Hepatocyte (in vitro differentiated cells): ENCODE measurements at regions not wholly inside any gene's neighbourhood (a gene's known extent, or its start where the extent isn't known, plus 50 kb on each side); places are given as distances from the start of the nearest gene placed in this dataset.

Experiments used
- DNase-seq: peaks from one replicate; pipeline ENCODE4 v3.0.0-alpha.2; 2016; ENCODE audit warnings: low spot score
- H2AFZ ChIP-seq: fragments of 200-600 bp; sonication (generic); 2 replicates; pipeline ENCODE4 v1.6.0; 2016; ENCODE audit warnings: antibody characterized with exemption, mild to moderate bottlenecking
- H3K27ac ChIP-seq: fragments of 200-600 bp; sonication (generic); 2 replicates; pipeline ENCODE4 v1.5.1; 2016; ENCODE audit warnings: mild to moderate bottlenecking
- H3K27me3 ChIP-seq: fragments of 200-600 bp; sonication (generic); 2 replicates; pipeline ENCODE4 v1.6.1; 2016
- H3K36me3 ChIP-seq: fragments of 200-600 bp; sonication (generic); replicated peaks from 2 replicates; pipeline ENCODE4 v1.5.1; 2016; ENCODE audit warnings: low read depth; ENCODE audit not compliant: insufficient read depth
- H3K4me1 ChIP-seq: fragments of 200-600 bp; sonication (generic); 2 replicates; pipeline ENCODE4 v1.5.1; 2016; ENCODE audit warnings: mild to moderate bottlenecking, moderate library complexity; ENCODE audit not compliant: insufficient read depth
- H3K4me2 ChIP-seq: fragments of 200-600 bp; sonication (generic); 2 replicates; pipeline ENCODE4 v1.6.0; 2016
- H3K4me3 ChIP-seq: fragments of 200-600 bp; sonication (generic); 2 replicates; pipeline ENCODE4 v1.5.1; 2016; ENCODE audit warnings: mild to moderate bottlenecking
- H3K79me2 ChIP-seq: fragments of 200-600 bp; sonication (generic); 2 replicates; pipeline ENCODE4 v1.6.0; 2017; ENCODE audit warnings: mild to moderate bottlenecking
- H3K9me2 ChIP-seq: fragments of 200-600 bp; sonication (generic); replicated peaks from 2 replicates; pipeline ENCODE4 v1.6.0; 2017; ENCODE audit warnings: mild to moderate bottlenecking; ENCODE audit not compliant: insufficient read depth
- H3K9me3 ChIP-seq: fragments of 200-600 bp; sonication (generic); 2 replicates; pipeline ENCODE4 v1.5.1; 2016; ENCODE audit warnings: low read depth, mild to moderate bottlenecking
- H4K20me1 ChIP-seq: fragments of 200-600 bp; sonication (generic); 2 replicates; pipeline ENCODE4 v1.6.0; 2016; ENCODE audit warnings: mild to moderate bottlenecking; ENCODE audit not compliant: insufficient read depth, poor library complexity, severe bottlenecking
- EZH2 ChIP-seq: fragments of 200-600 bp; sonication (generic); IDR thresholded peaks from 2 replicates; pipeline ENCODE4 v1.6.1; 2016; ENCODE audit warnings: antibody characterized with exemption, mild to moderate bottlenecking, borderline replicate concordance
- EZH2phosphoT487 ChIP-seq: fragments of 200-600 bp; sonication (generic); IDR thresholded peaks from one replicate; pipeline ENCODE4 v1.6.1; 2018; ENCODE audit warnings: antibody characterized with exemption, mild to moderate bottlenecking, low read depth, moderate library complexity; ENCODE audit not compliant: unreplicated experiment, severe bottlenecking
- WGBS: methylation state at CpG from one replicate; pipeline ENCODE4 v1.1.6; 2016; ENCODE audit warnings: low lambda C conversion rate; ENCODE audit errors: missing lambda C conversion rate; 5-methylcytosine and 5-hydroxymethylcytosine counted together
- TF ChIP-seq, protein P1 (sequence below): fragments of 200-600 bp; sonication (generic); IDR thresholded peaks from 2 replicates; pipeline ENCODE4 v1.5.1; 2016; ENCODE audit warnings: antibody characterized with exemption, mild to moderate bottlenecking; ENCODE audit not compliant: poor library complexity

DNA sequence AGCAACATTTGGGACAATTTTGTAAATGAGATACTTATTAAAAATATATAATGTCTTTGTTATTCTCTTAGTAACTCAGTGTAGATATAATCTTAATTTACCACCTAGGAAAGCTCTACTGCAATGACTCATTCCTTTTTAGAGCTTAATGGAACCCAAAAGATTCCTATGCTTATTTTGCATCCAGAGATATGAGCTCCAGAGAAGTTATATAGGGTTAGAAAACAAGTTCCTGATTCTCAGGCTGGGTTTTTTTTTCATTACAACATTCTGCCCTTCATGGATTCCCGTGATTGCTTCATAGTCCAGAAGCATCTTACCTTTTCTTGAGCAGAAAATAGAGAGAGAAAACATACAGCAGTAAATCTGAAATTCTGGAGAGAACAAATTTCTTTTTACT lies 57.9 kb upstream of the CXCL8 start:
- H3K9me2 ChIP-seq: no peaks in the 10 kb centered on the region
- no peaks in the 10 kb centered on the region for H3K9me3 ChIP-seq
- DNase-seq: no peak
- no peaks in the 10 kb centered on the region for H3K36me3 ChIP-seq
- no peaks in the 10 kb centered on the region for H4K20me1 ChIP-seq
- H3K27ac ChIP-seq: no peak overlapping the region
- no peak overlapping the region for H2AFZ ChIP-seq
- H3K4me1 ChIP-seq: no peaks in the 10 kb centered on the region
- no peak overlapping the region for H3K4me3 ChIP-seq
- no peaks in the 10 kb centered on the region for H3K27me3 ChIP-seq
- no peak overlapping the region for H3K4me2 ChIP-seq
- TF ChIP-seq EZH2phosphoT487: no peak
- no peak for TF ChIP-seq EZH2
- TF ChIP-seq, protein P1, sequence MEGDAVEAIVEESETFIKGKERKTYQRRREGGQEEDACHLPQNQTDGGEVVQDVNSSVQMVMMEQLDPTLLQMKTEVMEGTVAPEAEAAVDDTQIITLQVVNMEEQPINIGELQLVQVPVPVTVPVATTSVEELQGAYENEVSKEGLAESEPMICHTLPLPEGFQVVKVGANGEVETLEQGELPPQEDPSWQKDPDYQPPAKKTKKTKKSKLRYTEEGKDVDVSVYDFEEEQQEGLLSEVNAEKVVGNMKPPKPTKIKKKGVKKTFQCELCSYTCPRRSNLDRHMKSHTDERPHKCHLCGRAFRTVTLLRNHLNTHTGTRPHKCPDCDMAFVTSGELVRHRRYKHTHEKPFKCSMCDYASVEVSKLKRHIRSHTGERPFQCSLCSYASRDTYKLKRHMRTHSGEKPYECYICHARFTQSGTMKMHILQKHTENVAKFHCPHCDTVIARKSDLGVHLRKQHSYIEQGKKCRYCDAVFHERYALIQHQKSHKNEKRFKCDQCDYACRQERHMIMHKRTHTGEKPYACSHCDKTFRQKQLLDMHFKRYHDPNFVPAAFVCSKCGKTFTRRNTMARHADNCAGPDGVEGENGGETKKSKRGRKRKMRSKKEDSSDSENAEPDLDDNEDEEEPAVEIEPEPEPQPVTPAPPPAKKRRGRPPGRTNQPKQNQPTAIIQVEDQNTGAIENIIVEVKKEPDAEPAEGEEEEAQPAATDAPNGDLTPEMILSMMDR: no peak
- no peaks in the 10 kb centered on the region for H3K79me2 ChIP-seq
- 70% methylated on average over 1 of the region's 1 CpG for WGBS

DNA sequence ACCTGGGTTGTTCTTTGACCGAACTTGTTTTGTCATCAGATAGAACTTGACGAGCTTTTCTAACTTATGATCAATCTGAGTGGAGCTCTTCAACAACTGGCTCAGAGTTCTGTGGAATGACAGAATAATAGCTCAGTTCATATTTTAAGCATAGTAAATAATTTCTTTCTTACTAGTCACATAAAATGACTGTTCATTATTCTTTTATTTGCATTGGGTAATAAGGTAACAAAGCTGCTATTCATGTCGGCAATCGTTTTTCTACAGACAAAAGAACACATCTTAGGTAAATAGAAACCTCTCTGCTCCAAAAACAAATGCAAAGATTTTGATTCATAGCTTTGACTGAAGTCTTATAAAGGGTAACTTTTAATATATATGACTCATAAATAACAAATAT lies 57.3 kb upstream of the CXCL8 start:
- Histone ChIP-seq H3K4me3 (no peak overlapping the region), H3K36me3 (no peaks in the 10 kb centered on the region), H3K4me1 (no peaks in the 10 kb centered on the region), H3K9me3 (no peaks in the 10 kb centered on the region), H3K4me2 (no peak overlapping the region), H3K9me2 (no peaks in the 10 kb centered on the region), H3K79me2 (no peaks in the 10 kb centered on the region), H3K27ac (no peak overlapping the region), H3K27me3 (no peaks in the 10 kb centered on the region), H2AFZ (no peak overlapping the region), H4K20me1 (no peaks in the 10 kb centered on the region)
- WGBS: 79% methylated on average over 4 of the region's 4 CpGs
- no peak for TF ChIP-seq EZH2phosphoT487
- no peak for DNase-seq

DNA sequence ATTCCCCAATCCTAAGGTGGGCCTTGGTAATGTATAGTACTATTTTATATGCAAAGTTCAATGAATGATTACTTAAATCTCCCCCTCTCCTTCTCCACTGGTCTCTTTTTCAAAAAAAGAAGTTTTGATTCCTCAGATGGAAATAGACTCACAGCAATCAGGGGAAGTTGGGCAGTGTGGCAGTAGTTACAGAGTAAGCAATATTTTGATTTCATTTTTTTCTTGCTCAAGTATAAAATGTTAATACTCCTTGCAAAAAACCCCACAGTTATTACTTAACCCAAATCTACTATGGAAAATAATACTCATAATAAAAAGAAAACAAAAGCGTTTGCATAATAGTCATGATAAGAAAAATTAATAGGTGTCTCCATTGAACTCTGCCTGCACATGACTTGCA lies 56.9 kb upstream of the CXCL8 start:
- Histone ChIP-seq H3K27ac (no peak overlapping the region), H3K4me2 (no peak overlapping the region)
- WGBS: 100% methylated on average over 1 of the region's 1 CpG

DNA sequence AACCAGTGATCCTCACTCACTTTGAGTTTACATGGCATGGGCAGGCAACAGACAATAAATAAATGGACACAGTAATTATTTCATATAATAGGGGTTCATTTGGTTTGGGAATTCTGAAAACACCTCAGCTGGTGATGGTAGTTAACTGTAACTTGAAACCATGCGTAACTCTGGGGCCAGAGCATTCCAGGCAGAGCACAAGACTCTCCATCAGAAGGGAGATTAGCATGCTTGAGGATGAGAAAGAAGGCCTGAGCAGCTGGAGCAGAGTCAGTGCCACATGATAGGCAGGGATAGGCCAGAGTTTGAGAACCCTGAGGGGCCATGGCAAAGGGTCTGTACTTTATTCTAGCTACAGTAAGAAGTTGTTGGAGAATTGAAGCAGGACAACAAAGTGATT lies 56.3 kb upstream of the CXCL8 start:
- Histone ChIP-seq H3K4me2 (no peak overlapping the region), H4K20me1 (no peaks in the 10 kb centered on the region), H3K79me2 (no peaks in the 10 kb centered on the region), H3K9me3 (no peaks in the 10 kb centered on the region), H3K27me3 (no peaks in the 10 kb centered on the region), H3K36me3 (no peaks in the 10 kb centered on the region), H3K4me3 (no peak overlapping the region), H3K27ac (no peak overlapping the region), H2AFZ (no peak overlapping the region), H3K4me1 (no peaks in the 10 kb centered on the region), H3K9me2 (no peaks in the 10 kb centered on the region)
- 0% methylated on average over 1 of the region's 1 CpG for WGBS
- no peak for DNase-seq
- TF ChIP-seq EZH2phosphoT487 (no peak), EZH2 (no peak)
- TF ChIP-seq, protein P1: no peak

More for the DNA sequence above, 56.9 kb upstream of the CXCL8 start:
- Histone ChIP-seq H2AFZ (no peak overlapping the region), H3K79me2 (no peaks in the 10 kb centered on the region), H3K4me1 (no peaks in the 10 kb centered on the region), H3K36me3 (no peaks in the 10 kb centered on the region), H4K20me1 (no peaks in the 10 kb centered on the region), H3K4me3 (no peak overlapping the region), H3K27me3 (no peaks in the 10 kb centered on the region), H3K9me3 (no peaks in the 10 kb centered on the region), H3K9me2 (no peaks in the 10 kb centered on the region)
- TF ChIP-seq, protein P1: no peak
- TF ChIP-seq EZH2phosphoT487: no peak
- no peak for DNase-seq
